Fibroblast of mammary gland (primary cell): ENCODE measurements at regions not wholly inside any gene's neighbourhood (a gene's known extent, or its start where the extent isn't known, plus 50 kb on each side); places are given as distances from the start of the nearest gene placed in this dataset.
A peak's percentile ranks its signal among the peaks of the same experiment; 100 is the strongest.

Source experiments
- DNase-seq: peaks from one replicate; pipeline ENCODE4 v3.0.0-alpha.2; 2010; ENCODE audit warnings: low read depth
- H3K4me3 ChIP-seq: 2 replicates; pipeline ENCODE4 v1.5.1; 2011; ENCODE audit warnings: low read depth, mild to moderate bottlenecking, low read length, moderate library complexity; ENCODE audit not compliant: control insufficient read depth
- CTCF ChIP-seq: conservative IDR thresholded peaks from 2 replicates; pipeline ENCODE4 v1.5.1; 2011; ENCODE audit warnings: low read depth, low read length, inconsistent platforms; ENCODE audit not compliant: control insufficient read depth, insufficient read depth

- H3K4me3 ChIP-seq: no peak overlapping the region
- DNase-seq: no peak
- no peak for TF ChIP-seq CTCF
Observed at GRCh38 chr14:25436288-25436875, 386.4 kb upstream of the STXBP6 start.

GRCh38 chr14:25431211-25432076 is 381.5 kb upstream of the STXBP6 start:
- TF ChIP-seq CTCF: peak; percentile 14
- DNase-seq: peak; percentile 32
- H3K4me3 ChIP-seq: no peak overlapping the region

GRCh38 chr14:25430808-25431207 is 380.9 kb upstream of the STXBP6 start:
- no peak overlapping the region for H3K4me3 ChIP-seq
- no peak for TF ChIP-seq CTCF
- DNase-seq: no peak

GRCh38 chr14:25412998-25413397 is 363.1 kb upstream of the STXBP6 start:
- no peak overlapping the region for H3K4me3 ChIP-seq
- no peak for DNase-seq
- no peak for TF ChIP-seq CTCF

- no peak overlapping the region for H3K4me3 ChIP-seq
- DNase-seq: peak; percentile 8
- peak; percentile 23 for TF ChIP-seq CTCF
Observed at GRCh38 chr14:25411781-25412757, 362.1 kb upstream of the STXBP6 start.

- DNase-seq: peak; percentile 52
- H3K4me3 ChIP-seq: no peak overlapping the region
- TF ChIP-seq CTCF: peak; percentile 53
Observed at GRCh38 chr14:25406818-25407217, 356.9 kb upstream of the STXBP6 start.
